RWPE2 (cell line): ENCODE measurements at regions not wholly inside any gene's neighbourhood (a gene's known extent, or its start where the extent isn't known, plus 50 kb on each side); places are given as distances from the start of the nearest gene placed in this dataset.

Experiments used
- ATAC-seq: fragments of 200-7000 bp; cut with Tn5 transposase; 3 replicates; pipeline ENCODE4 v1.9.1; 2021; ENCODE audit warnings: low read depth
- DNase-seq: peaks from one replicate; pipeline ENCODE4 v3.0.0-alpha.2; 2020; ENCODE audit warnings: low spot score
- H3K27ac ChIP-seq: fragments of 450-650 bp; 2 replicates; pipeline ENCODE4 v1.5.1; 2017; ENCODE audit warnings: mild to moderate bottlenecking; ENCODE audit not compliant: poor library complexity, severe bottlenecking
- H3K27me3 ChIP-seq: fragments of 250-450 bp; sonication (Bioruptor Pico); 2 replicates; pipeline ENCODE4 v1.5.1; 2021; ENCODE audit warnings: mild to moderate bottlenecking, moderate library complexity; ENCODE audit not compliant: insufficient read depth, poor library complexity, severe bottlenecking
- H3K36me3 ChIP-seq: fragments of 250-450 bp; sonication (Bioruptor Pico); 2 replicates; pipeline ENCODE4 v1.5.1; 2020; ENCODE audit warnings: low read depth, mild to moderate bottlenecking, moderate library complexity
- H3K4me1 ChIP-seq: fragments of 250-450 bp; sonication (Bioruptor Pico); 2 replicates; pipeline ENCODE4 v1.5.1; 2021; ENCODE audit warnings: mild to moderate bottlenecking, moderate library complexity; ENCODE audit not compliant: insufficient read depth, poor library complexity, severe bottlenecking
- H3K4me3 ChIP-seq: fragments of 250-450 bp; sonication (Bioruptor Pico); 2 replicates; pipeline ENCODE4 v1.5.1; 2021; ENCODE audit warnings: mild to moderate bottlenecking, moderate library complexity; ENCODE audit not compliant: severe bottlenecking
- H3K9me3 ChIP-seq: fragments of 250-450 bp; sonication (Bioruptor Pico); 2 replicates; pipeline ENCODE4 v1.5.1; 2021; ENCODE audit warnings: mild to moderate bottlenecking, moderate library complexity; ENCODE audit not compliant: severe bottlenecking
- TF ChIP-seq, protein P1 (sequence below): fragments of 450-650 bp; IDR thresholded peaks from one replicate; pipeline ENCODE4 v1.5.1; 2017; ENCODE audit warnings: mild to moderate bottlenecking, moderate library complexity; ENCODE audit not compliant: poor library complexity, severe bottlenecking

DNA sequence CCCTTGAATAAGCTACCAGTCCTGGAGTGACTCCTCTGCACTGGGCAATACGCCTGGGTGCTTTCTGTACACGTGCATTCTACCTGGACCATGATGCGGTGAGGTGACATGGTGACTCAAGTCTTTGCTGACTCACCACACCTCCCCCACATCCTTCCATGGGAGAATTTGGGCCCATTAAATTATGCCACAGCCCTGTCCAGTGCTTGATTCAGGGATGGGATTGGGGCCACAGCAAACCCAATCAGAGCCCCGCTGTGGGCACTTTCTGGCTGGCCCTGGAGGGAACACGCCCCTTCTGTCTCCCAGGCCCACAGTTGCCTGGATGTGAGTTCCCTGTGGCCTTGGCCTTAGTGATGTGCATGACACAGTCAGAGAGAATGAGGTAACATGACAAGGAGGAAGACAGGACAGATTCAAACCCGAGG is 86.9 kb downstream of the LRRC30 start:
- ATAC-seq, result peak; percentile 88
- TF ChIP-seq, protein P1, sequence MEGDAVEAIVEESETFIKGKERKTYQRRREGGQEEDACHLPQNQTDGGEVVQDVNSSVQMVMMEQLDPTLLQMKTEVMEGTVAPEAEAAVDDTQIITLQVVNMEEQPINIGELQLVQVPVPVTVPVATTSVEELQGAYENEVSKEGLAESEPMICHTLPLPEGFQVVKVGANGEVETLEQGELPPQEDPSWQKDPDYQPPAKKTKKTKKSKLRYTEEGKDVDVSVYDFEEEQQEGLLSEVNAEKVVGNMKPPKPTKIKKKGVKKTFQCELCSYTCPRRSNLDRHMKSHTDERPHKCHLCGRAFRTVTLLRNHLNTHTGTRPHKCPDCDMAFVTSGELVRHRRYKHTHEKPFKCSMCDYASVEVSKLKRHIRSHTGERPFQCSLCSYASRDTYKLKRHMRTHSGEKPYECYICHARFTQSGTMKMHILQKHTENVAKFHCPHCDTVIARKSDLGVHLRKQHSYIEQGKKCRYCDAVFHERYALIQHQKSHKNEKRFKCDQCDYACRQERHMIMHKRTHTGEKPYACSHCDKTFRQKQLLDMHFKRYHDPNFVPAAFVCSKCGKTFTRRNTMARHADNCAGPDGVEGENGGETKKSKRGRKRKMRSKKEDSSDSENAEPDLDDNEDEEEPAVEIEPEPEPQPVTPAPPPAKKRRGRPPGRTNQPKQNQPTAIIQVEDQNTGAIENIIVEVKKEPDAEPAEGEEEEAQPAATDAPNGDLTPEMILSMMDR, result no peak
- Histone ChIP-seq H3K9me3 (no peaks in the 10 kb centered on the region), H3K4me3 (no peak overlapping the region), H3K4me1 (peaks cover 10% of the 10 kb centered on the region), H3K27me3 (no peaks in the 10 kb centered on the region), H3K36me3 (no peaks in the 10 kb centered on the region), H3K27ac (no peak overlapping the region)
- no peak for DNase-seq

DNA sequence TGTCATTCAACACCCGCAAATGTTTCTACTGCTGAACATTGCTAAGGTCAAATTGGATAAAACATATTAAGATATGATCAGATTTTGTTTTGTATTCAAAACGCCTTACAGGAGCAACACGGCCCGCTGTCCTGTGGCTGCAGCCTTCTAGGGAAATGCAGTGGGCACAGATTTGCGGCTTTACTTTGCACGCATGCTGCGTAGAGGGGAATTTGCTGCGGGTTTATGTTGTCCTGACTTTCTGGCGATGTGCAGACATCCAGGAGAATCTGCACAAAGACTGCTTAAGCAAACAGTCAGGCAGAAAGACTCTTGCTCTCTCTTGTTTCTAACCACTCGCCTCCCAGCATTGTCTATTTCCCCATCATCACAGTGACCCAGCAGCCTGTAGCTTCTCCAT is 88.3 kb downstream of the LRRC30 start:
- no peaks in the 10 kb centered on the region for H3K9me3 ChIP-seq
- H3K4me1 ChIP-seq, result peaks cover 10% of the 10 kb centered on the region
- no peak for DNase-seq
- H3K4me3 ChIP-seq, result no peak overlapping the region
- no peaks in the 10 kb centered on the region for H3K36me3 ChIP-seq
- ATAC-seq, result no peak
- TF ChIP-seq, protein P1, result no peak
- no peaks in the 10 kb centered on the region for H3K27me3 ChIP-seq
- H3K27ac ChIP-seq, result no peak overlapping the region

DNA sequence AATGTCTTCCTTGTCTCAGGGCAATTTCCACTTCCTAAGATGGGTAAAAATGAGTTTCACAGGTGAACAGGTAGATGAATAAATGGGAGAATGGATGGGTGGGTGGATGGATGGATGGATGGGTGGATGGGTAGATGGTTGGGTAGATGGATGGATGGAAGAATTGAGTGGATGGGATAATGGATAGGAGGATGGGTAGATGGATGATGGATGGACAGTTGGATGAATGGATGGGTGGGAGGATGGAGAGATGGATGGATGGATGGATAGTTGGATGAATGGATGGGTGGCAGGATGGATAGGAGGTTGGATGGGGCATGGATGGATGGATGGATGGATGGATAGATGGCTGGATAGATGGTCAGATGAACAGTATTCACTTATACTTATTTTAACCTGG is 90.9 kb downstream of the LRRC30 start:
- no peak overlapping the region for H3K27ac ChIP-seq
- H3K36me3 ChIP-seq, result no peaks in the 10 kb centered on the region
- H3K27me3 ChIP-seq, result no peaks in the 10 kb centered on the region
- ATAC-seq, result no peak
- TF ChIP-seq, protein P1, result no peak
- peaks cover 13% of the 10 kb centered on the region for H3K4me1 ChIP-seq
- no peak for DNase-seq
- H3K4me3 ChIP-seq, result no peak overlapping the region
- H3K9me3 ChIP-seq, result no peaks in the 10 kb centered on the region

DNA sequence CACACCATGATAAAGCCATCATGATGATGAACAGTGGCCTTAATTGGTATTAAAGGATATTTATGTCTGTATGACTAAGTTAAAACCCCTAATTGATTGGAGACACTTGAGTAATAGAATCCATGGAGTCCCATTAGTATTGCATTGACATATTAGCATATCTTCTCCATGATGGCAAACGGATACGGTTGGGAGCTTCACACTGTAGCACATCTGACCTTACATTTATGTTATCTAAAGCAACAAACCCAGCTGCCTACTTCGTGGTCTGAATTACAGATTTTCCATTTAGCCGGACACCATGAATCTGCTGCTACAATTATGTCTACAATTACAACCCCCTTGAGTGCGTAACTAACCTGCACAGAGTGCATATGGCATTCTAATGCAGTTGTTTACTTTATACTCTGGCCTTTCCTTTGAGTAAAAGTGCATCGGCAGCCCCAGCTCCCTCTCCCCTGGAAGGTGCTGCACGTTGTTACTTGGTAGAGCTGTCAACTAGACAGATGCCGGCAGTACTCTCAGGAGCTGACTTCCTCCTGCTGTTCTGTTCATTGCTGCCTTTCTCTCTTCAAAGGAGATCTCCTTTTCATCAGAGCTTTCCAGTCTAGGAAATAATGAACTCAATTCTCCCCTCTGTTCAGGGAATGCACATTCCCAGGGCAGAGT is 92.1 kb downstream of the LRRC30 start:
- no peaks in the 10 kb centered on the region for H3K9me3 ChIP-seq
- H3K4me3 ChIP-seq, result no peak overlapping the region
- ATAC-seq (no peak), DNase-seq (no peak)
- no peaks in the 10 kb centered on the region for H3K36me3 ChIP-seq
- H3K27ac ChIP-seq, result no peak overlapping the region
- H3K4me1 ChIP-seq, result peaks cover 9% of the 10 kb centered on the region
- no peaks in the 10 kb centered on the region for H3K27me3 ChIP-seq
- TF ChIP-seq, protein P1, result no peak

DNA sequence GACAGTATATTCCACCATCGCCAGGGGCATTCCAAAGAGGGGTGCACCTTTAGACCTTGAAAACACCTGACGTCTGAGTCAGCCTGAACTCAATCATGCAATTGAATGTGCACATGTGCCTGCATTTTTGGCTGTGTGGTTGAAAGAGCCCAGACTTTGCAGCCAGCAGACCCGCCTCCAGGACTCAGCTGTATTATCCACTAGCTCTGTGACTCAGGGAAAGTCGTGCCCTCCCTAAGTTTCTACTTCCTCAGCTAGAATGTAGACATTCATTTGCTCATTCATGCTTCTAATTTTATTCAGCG is 94.2 kb downstream of the LRRC30 start:
- Histone ChIP-seq H3K27ac (peak overlapping the region; percentile 18), H3K36me3 (no peaks in the 10 kb centered on the region), H3K27me3 (no peaks in the 10 kb centered on the region), H3K4me1 (peaks cover 12% of the 10 kb centered on the region), H3K4me3 (no peak overlapping the region), H3K9me3 (no peaks in the 10 kb centered on the region)
- ATAC-seq, result peak; percentile 77
- no peak for DNase-seq
- TF ChIP-seq, protein P1, result no peak
